HCT116 (cell line): ENCODE measurements at regions not wholly inside any gene's neighbourhood (a gene's known extent, or its start where the extent isn't known, plus 50 kb on each side); places are given as distances from the start of the nearest gene placed in this dataset.

Experiments used
- ATAC-seq: fragments of 200-7000 bp; cut with Tn5 transposase; 2 replicates; pipeline ENCODE4 v1.9.1; 2020; ENCODE audit warnings: mild to moderate bottlenecking, moderate library complexity
- BruUV-seq: library from RNA; stranded (reverse); fragments of 400-500 nt; replicated peaks from 2 replicates; lab custom pipeline; 2021; lab: Mats Ljungman, UMichigan
- CTCF ChIA-PET: fragments of 300-600 bp; sonication (Branson Sonifier 250); formaldehyde crosslinking; loops from one replicate; lab custom pipeline; 2021; ENCODE audit warnings: antibody characterized with exemption; lab: Charles Lee
- POLR2A ChIA-PET: fragments of 300-600, 350-600 bp; sonication (Branson Sonifier 250); formaldehyde crosslinking; loops from one replicate; lab custom pipeline; 2021; ENCODE audit warnings: antibody characterized with exemption; lab: Charles Lee
- RAD21 ChIA-PET, 2 experiments: fragments of 300-600 bp; sonication (Branson Sonifier 250); formaldehyde crosslinking; loops; one replicate each; lab custom pipeline; 2023; ENCODE audit warnings: low total read pairs in 2 of 2; ENCODE audit not compliant: uncharacterized antibody in 2 of 2, unreplicated experiment in 2 of 2, low non-redundant PET in 1 of 2; lab: Charles Lee
- DNase-seq: peaks from one replicate; pipeline ENCODE4 v3.0.0-alpha.2; 2010; ENCODE audit warnings: low read depth, low spot score
- H2AFZ ChIP-seq: fragments of 200-600 bp; shearing (Covaris generic), sonication (generic); 2 replicates; pipeline ENCODE4 v1.6.1; 2017; ENCODE audit warnings: low read depth, mixed run types, mixed read lengths, antibody characterized with exemption, low read length; ENCODE audit not compliant: poor library complexity, severe bottlenecking
- H3K27ac ChIP-seq: 2 replicates; pipeline ENCODE4 v1.5.1; 2012; ENCODE audit warnings: low read depth, low read length
- H3K27me3 ChIP-seq: fragments of 200-600 bp; sonication (generic); 2 replicates; pipeline ENCODE4 v1.6.1; 2016; ENCODE audit warnings: mixed run types, low read length, mixed read lengths; ENCODE audit not compliant: insufficient read depth
- H3K36me3 ChIP-seq, 2 experiments: fragments of 200-500 bp in 1 of 2; fragments of 200-600 bp in 1 of 2; sonication (Bioruptor generic) in 1 of 2; sonication (generic) in 1 of 2; 2 replicates each; pipeline versions ENCODE4 v1.5.1 to v1.6.1; 2014 to 2016; ENCODE audit warnings: low read length in 2 of 2, inconsistent platforms in 1 of 2, mixed read lengths in 1 of 2, mixed run types in 1 of 2; ENCODE audit not compliant: insufficient read depth in 2 of 2, control insufficient read depth in 1 of 2
- H3K4me1 ChIP-seq, 2 experiments: fragments of 200-600 bp in 1 of 2; sonication (generic) in 1 of 2; 2 replicates each; pipeline versions ENCODE4 v1.5.1 to v1.6.1; 2012 to 2017; ENCODE audit warnings: low read length in 2 of 2, inconsistent platforms in 1 of 2, mild to moderate bottlenecking in 1 of 2, mixed read lengths in 1 of 2, mixed run types in 1 of 2, moderate library complexity in 1 of 2; ENCODE audit not compliant: insufficient read depth in 2 of 2, control insufficient read depth in 1 of 2
- H3K4me2 ChIP-seq: fragments of 200-600 bp; sonication (generic); 2 replicates; pipeline ENCODE4 v1.6.1; 2017; ENCODE audit warnings: mixed run types, low read length, mixed read lengths
- H3K4me3 ChIP-seq, 2 experiments: fragments of 200-600 bp in 1 of 2; sonication (generic) in 1 of 2; replicated peaks in 1 of 2; 2 replicates each; pipeline ENCODE4 v1.5.1; 2011 to 2016; ENCODE audit warnings: low read length in 2 of 2, control low read depth in 1 of 2, low read depth in 1 of 2, mild to moderate bottlenecking in 1 of 2, mixed read lengths in 1 of 2, mixed run types in 1 of 2
- H3K79me2 ChIP-seq: fragments of 200-600 bp; sonication (generic); 2 replicates; pipeline ENCODE4 v1.6.1; 2017; ENCODE audit warnings: mild to moderate bottlenecking, mixed run types, low read length, moderate library complexity, mixed read lengths; ENCODE audit not compliant: insufficient read depth
- H3K9ac ChIP-seq: fragments of 200-600 bp; sonication (generic); 2 replicates; pipeline ENCODE4 v1.6.1; 2016; ENCODE audit warnings: low read length, mixed read lengths
- H3K9me2 ChIP-seq: fragments of 200-600 bp; sonication (generic), shearing (Covaris generic); 2 replicates; pipeline ENCODE4 v1.6.1; 2017; ENCODE audit warnings: mixed run types, mild to moderate bottlenecking, moderate library complexity; ENCODE audit not compliant: insufficient read depth
- H3K9me3 ChIP-seq, 2 experiments: fragments of 200-500 bp in 1 of 2; fragments of 200-600 bp in 1 of 2; sonication (Bioruptor generic) in 1 of 2; sonication (generic) in 1 of 2; 2 replicates each; pipeline ENCODE4 v1.6.1; 2014 to 2017; ENCODE audit warnings: low read length in 2 of 2, mixed read lengths in 2 of 2, inconsistent platforms in 1 of 2, low read depth in 1 of 2, mild to moderate bottlenecking in 1 of 2, mixed run types in 1 of 2, moderate library complexity in 1 of 2; ENCODE audit not compliant: control insufficient read depth in 1 of 2, insufficient read depth in 1 of 2
- H4K20me1 ChIP-seq: fragments of 200-600 bp; sonication (generic), shearing (Covaris generic); 2 replicates; pipeline ENCODE4 v1.6.1; 2017; ENCODE audit warnings: mixed run types, mild to moderate bottlenecking, moderate library complexity; ENCODE audit not compliant: insufficient read depth
- ATF3 ChIP-seq: IDR thresholded peaks from 2 replicates; pipeline ENCODE4 v1.6.1; 2012
- CTCF ChIP-seq, 3 experiments: fragments of 200-600 bp in 1 of 3; sonication (generic) in 1 of 3; IDR thresholded peaks in 2 of 3; conservative IDR thresholded peaks in 1 of 3; 2 replicates each; pipeline ENCODE4 v1.5.1; 2012 to 2017; ENCODE audit warnings: low read depth in 2 of 3, low read length in 2 of 3, antibody characterized with exemption in 1 of 3, borderline replicate concordance in 1 of 3, control low read depth in 1 of 3, mild to moderate bottlenecking in 1 of 3, mixed read lengths in 1 of 3, mixed run types in 1 of 3, moderate library complexity in 1 of 3; ENCODE audit not compliant: insufficient read depth in 1 of 3
- EGR1 ChIP-seq: IDR thresholded peaks from 2 replicates; pipeline ENCODE4 v1.6.1; 2012; ENCODE audit warnings: low read depth
- EZH2 ChIP-seq: fragments of 200-600 bp; sonication (generic); IDR thresholded peaks from 2 replicates; pipeline ENCODE4 v1.6.1; 2017; ENCODE audit warnings: antibody characterized with exemption, mixed run types
- JUND ChIP-seq: IDR thresholded peaks from 2 replicates; pipeline ENCODE4 v1.6.1; 2012
- POLR2A ChIP-seq: IDR thresholded peaks from 2 replicates; pipeline ENCODE4 v1.7.0; 2011; ENCODE audit warnings: borderline replicate concordance; ENCODE audit not compliant: insufficient read depth, insufficient read length; ENCODE audit errors: extremely low read depth
- POLR2AphosphoS5 ChIP-seq: IDR thresholded peaks from 2 replicates; pipeline ENCODE4 v1.6.1; 2011; ENCODE audit warnings: mild to moderate bottlenecking, low read depth, low read length, moderate library complexity
- RAD21 ChIP-seq: IDR thresholded peaks from 2 replicates; pipeline ENCODE4 v1.6.1; 2012; ENCODE audit warnings: low read depth, mild to moderate bottlenecking
- SRF ChIP-seq: IDR thresholded peaks from 2 replicates; pipeline ENCODE4 v1.6.1; 2012; ENCODE audit warnings: low read depth
- TCF7L2 ChIP-seq: IDR thresholded peaks from 2 replicates; pipeline ENCODE4 v1.7.0; 2011; ENCODE audit warnings: borderline replicate concordance, inconsistent platforms; ENCODE audit not compliant: insufficient read depth, insufficient read length; ENCODE audit errors: extremely low read depth
- YY1 ChIP-seq: IDR thresholded peaks from 2 replicates; pipeline ENCODE4 v1.6.1; 2011; ENCODE audit warnings: low read length, low read depth, moderate library complexity, mild to moderate bottlenecking; ENCODE audit not compliant: insufficient replicate concordance; ENCODE audit errors: extremely low read depth
- ZNF274 ChIP-seq: fragments of 200-500 bp; sonication (Bioruptor generic); IDR thresholded peaks from 2 replicates; pipeline ENCODE4 v1.6.1; 2014; ENCODE audit warnings: mild to moderate bottlenecking, low read depth, low read length, inconsistent platforms
- intact Hi-C: fragments of 100-400 bp; cut with micrococcal nuclease; formaldehyde crosslinking; loops from 2 replicates; pipeline ENCODE4 v1.10.0; 2022

- TF ChIP-seq POLR2AphosphoS5 = no peak
- no peak for TF ChIP-seq POLR2A
- no peak for TF ChIP-seq YY1
- TF ChIP-seq SRF = no peak
- no peak for TF ChIP-seq TCF7L2
These were observed 144.9 kb upstream of the MTPN start (continued) for GRCh38 chr7:136122026-136122425.

- H3K36me3 ChIP-seq = no peaks in the 10 kb centered on the region
- DNase-seq = no peak
- no peak for ATAC-seq
- CTCF ChIA-PET = no interaction called here
- H3K4me1 ChIP-seq = no peaks in the 10 kb centered on the region
- no peak overlapping the region for H3K4me3 ChIP-seq
- no peak overlapping the region for H3K27ac ChIP-seq
- no peaks in the 10 kb centered on the region for H3K79me2 ChIP-seq
- RAD21 ChIA-PET = no interaction called here
- no peaks in the 10 kb centered on the region; the same call in 1 of the 2 replicates for H3K27me3 ChIP-seq
- intact Hi-C loops = loop anchor here (5.0 kb wide), 1 partner anchor 1335 kb away; no protein-coding TSS in a partner anchor
- no peaks in the 10 kb centered on the region for H3K9me2 ChIP-seq
- no peaks in the 10 kb centered on the region for H4K20me1 ChIP-seq
- H2AFZ ChIP-seq = no peak overlapping the region
- no TSS peak for BruUV-seq
- TF ChIP-seq JUND = no peak
- TF ChIP-seq EGR1 = no peak
- no peak for TF ChIP-seq POLR2A
- no peak for TF ChIP-seq ZNF274
- no peak for TF ChIP-seq CTCF (IDR thresholded peaks at IDR 0.05 in 2 of 3, conservative IDR thresholded peaks at IDR 0.05 in 1 of 3; ENCODE audit: borderline replicate concordance in 1 of 3, insufficient read depth in 1 of 3, low read depth in 2 of 3, low read length in 2 of 3)
- no peak for TF ChIP-seq ATF3
- no peak for TF ChIP-seq RAD21
- TF ChIP-seq EZH2 = no peak
- TF ChIP-seq, all 23 proteins: peak for 0
- no peaks in the 10 kb centered on the region for H3K9me3 ChIP-seq
- H3K4me2 ChIP-seq = no peak overlapping the region
- POLR2A ChIA-PET = no interaction called here
- no peak overlapping the region for H3K9ac ChIP-seq
These were observed 140.4 kb upstream of the MTPN start for GRCh38 chr7:136117539-136117938.
